NCI-H226 (cell line): ENCODE measurements at regions not wholly inside any gene's neighbourhood (a gene's known extent, or its start where the extent isn't known, plus 50 kb on each side); places are given as distances from the start of the nearest gene placed in this dataset.
A peak's percentile ranks its signal among the peaks of the same experiment; 100 is the strongest.

Experiments used
- DNase-seq: peaks from one replicate; pipeline ENCODE4 v3.0.0-alpha.2; 2015

GRCh38 chr2:236674238-236674637 lies 104.6 kb downstream of the ACKR3 start:
- no peak for DNase-seq

- no peak for DNase-seq
These were observed 105.0 kb downstream of the ACKR3 start for GRCh38 chr2:236674646-236675045.

- peak; percentile 60 for DNase-seq
These were observed 105.4 kb downstream of the ACKR3 start for GRCh38 chr2:236675051-236675450.

GRCh38 chr2:236675526-236675925 lies 105.9 kb downstream of the ACKR3 start:
- DNase-seq: no peak

GRCh38 chr2:236676136-236676873 lies 106.7 kb downstream of the ACKR3 start:
- no peak for DNase-seq

- no peak for DNase-seq
These were observed 107.7 kb downstream of the ACKR3 start for GRCh38 chr2:236677368-236677767.

GRCh38 chr2:236678307-236678975 lies 108.8 kb downstream of the ACKR3 start:
- no peak for DNase-seq

GRCh38 chr2:236679884-236680860 lies 110.5 kb downstream of the ACKR3 start:
- no peak for DNase-seq

GRCh38 chr2:236682651-236683422 lies 113.2 kb downstream of the ACKR3 start:
- no peak for DNase-seq

- no peak for DNase-seq
These were observed 115.1 kb downstream of the ACKR3 start for GRCh38 chr2:236684504-236685256.

GRCh38 chr2:236685361-236685760 lies 115.7 kb downstream of the ACKR3 start:
- DNase-seq: no peak

GRCh38 chr2:236685979-236686520 lies 116.4 kb downstream of the ACKR3 start:
- DNase-seq: no peak

GRCh38 chr2:236686561-236686960 lies 116.9 kb downstream of the ACKR3 start:
- no peak for DNase-seq

GRCh38 chr2:236687296-236687965 lies 117.8 kb downstream of the ACKR3 start:
- no peak for DNase-seq

GRCh38 chr2:236688157-236688556 lies 118.5 kb downstream of the ACKR3 start:
- DNase-seq: no peak

GRCh38 chr2:236688563-236689392 lies 119.2 kb downstream of the ACKR3 start:
- no peak for DNase-seq

GRCh38 chr2:236689393-236689700 lies 119.7 kb downstream of the ACKR3 start:
- DNase-seq: no peak

- no peak for DNase-seq
These were observed 120.4 kb downstream of the ACKR3 start for GRCh38 chr2:236689981-236690380.

GRCh38 chr2:236690726-236691125 lies 121.1 kb downstream of the ACKR3 start:
- no peak for DNase-seq

GRCh38 chr2:236691799-236692167 lies 122.2 kb downstream of the ACKR3 start:
- DNase-seq: no peak
